Breast epithelium (tissue), 3 donors: ENCODE measurements at regions not wholly inside any gene's neighbourhood (a gene's known extent, or its start where the extent isn't known, plus 50 kb on each side); places are given as distances from the start of the nearest gene placed in this dataset.

ENCODE experiments used
- POLR2A ChIP-seq: fragments of 450-650 bp; IDR thresholded peaks from one replicate; pipeline ENCODE4 v1.6.1; 2016; ENCODE audit warnings: antibody characterized with exemption, mild to moderate bottlenecking, moderate library complexity
- POLR2AphosphoS5 ChIP-seq, 3 donors: sonication (generic); formaldehyde crosslinking; IDR thresholded peaks; one replicate each; pipeline ENCODE4 v1.6.1; 2017; ENCODE audit warnings: antibody characterized with exemption in 3 of 3
- TF ChIP-seq, protein P1 (sequence below), 3 donors: fragments of 450-650 bp; IDR thresholded peaks; one replicate each; pipeline ENCODE4 v1.5.1; 2016 to 2017; ENCODE audit warnings: antibody characterized with exemption in 3 of 3, mild to moderate bottlenecking in 3 of 3, moderate library complexity in 3 of 3

- TF ChIP-seq POLR2A (no peak), POLR2AphosphoS5 (IDR thresholded peaks at IDR 0.05) (no peak)
- TF ChIP-seq, protein P1, sequence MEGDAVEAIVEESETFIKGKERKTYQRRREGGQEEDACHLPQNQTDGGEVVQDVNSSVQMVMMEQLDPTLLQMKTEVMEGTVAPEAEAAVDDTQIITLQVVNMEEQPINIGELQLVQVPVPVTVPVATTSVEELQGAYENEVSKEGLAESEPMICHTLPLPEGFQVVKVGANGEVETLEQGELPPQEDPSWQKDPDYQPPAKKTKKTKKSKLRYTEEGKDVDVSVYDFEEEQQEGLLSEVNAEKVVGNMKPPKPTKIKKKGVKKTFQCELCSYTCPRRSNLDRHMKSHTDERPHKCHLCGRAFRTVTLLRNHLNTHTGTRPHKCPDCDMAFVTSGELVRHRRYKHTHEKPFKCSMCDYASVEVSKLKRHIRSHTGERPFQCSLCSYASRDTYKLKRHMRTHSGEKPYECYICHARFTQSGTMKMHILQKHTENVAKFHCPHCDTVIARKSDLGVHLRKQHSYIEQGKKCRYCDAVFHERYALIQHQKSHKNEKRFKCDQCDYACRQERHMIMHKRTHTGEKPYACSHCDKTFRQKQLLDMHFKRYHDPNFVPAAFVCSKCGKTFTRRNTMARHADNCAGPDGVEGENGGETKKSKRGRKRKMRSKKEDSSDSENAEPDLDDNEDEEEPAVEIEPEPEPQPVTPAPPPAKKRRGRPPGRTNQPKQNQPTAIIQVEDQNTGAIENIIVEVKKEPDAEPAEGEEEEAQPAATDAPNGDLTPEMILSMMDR (IDR thresholded peaks at IDR 0.05), result no peak
Measured at GRCh38 chr12:118494776-118495175, 118.4 kb downstream of the SUDS3 start.
